GM12878 (cell line): ENCODE measurements at regions not wholly inside any gene's neighbourhood (a gene's known extent, or its start where the extent isn't known, plus 50 kb on each side); places are given as distances from the start of the nearest gene placed in this dataset.

Experiments used
- ATAC-seq: fragments of 200-7000 bp; cut with Tn5 transposase; 3 replicates; pipeline ENCODE4 v1.9.1; 2020; ENCODE audit warnings: mild to moderate bottlenecking, moderate library complexity
- BruUV-seq: library from RNA; stranded (reverse); fragments of 400-500 nt; replicated peaks from 2 replicates; lab custom pipeline; 2021; lab: Mats Ljungman, UMichigan
- CTCF ChIA-PET: fragments of 300-600 bp; sonication (Branson Sonifier 250); formaldehyde crosslinking; extraction: SDS; loops from one replicate; lab custom pipeline; 2021; ENCODE audit warnings: inconsistent platforms; lab: Yijun Ruan, JAX
- POLR2A ChIA-PET: fragments of 350-600 bp; formaldehyde crosslinking; extraction: SDS; loops from one replicate; lab custom pipeline; 2021; ENCODE audit warnings: inconsistent platforms; lab: Charles Lee
- RAD21 ChIA-PET: fragments of 300-600 bp; sonication (Branson Sonifier 250); formaldehyde crosslinking; loops from one replicate; lab custom pipeline; 2023; ENCODE audit warnings: antibody characterized with exemption; ENCODE audit not compliant: unreplicated experiment; lab: Charles Lee
- SMC1A ChIA-PET: fragments of 300-600 bp; sonication (Branson Sonifier 250); formaldehyde crosslinking; loops from one replicate; lab custom pipeline; 2023; ENCODE audit not compliant: unreplicated experiment, uncharacterized antibody; lab: Charles Lee
- DNase-seq: peaks from one replicate; pipeline ENCODE4 v3.0.0-alpha.2; 2011; ENCODE audit warnings: low read depth, low spot score
- FAIRE-seq: peaks from 3 replicates; lab custom pipeline; 2011; peaks lifted over from hg19 to GRCh38; lab: Jason Lieb, UNC
- H2AFZ ChIP-seq: 2 replicates; pipeline ENCODE4 v1.6.0; 2011; ENCODE audit warnings: low read depth, low read length, control low read depth; ENCODE audit not compliant: control insufficient read depth
- H3K27ac ChIP-seq: 2 replicates; pipeline ENCODE4 v1.5.1; 2011; ENCODE audit warnings: control low read depth; ENCODE audit not compliant: control insufficient read depth, insufficient read depth
- H3K27me3 ChIP-seq, 2 experiments: replicated peaks in 1 of 2; 2 replicates each; pipeline versions ENCODE4 v1.6.0 to v1.6.1; 2011; ENCODE audit warnings: low read length in 1 of 2; ENCODE audit not compliant: control insufficient read depth in 2 of 2, insufficient read depth in 2 of 2
- H3K36me3 ChIP-seq, 2 experiments: 2 replicates each; pipeline ENCODE4 v1.5.1; 2011; ENCODE audit warnings: low read length in 1 of 2; ENCODE audit not compliant: control insufficient read depth in 2 of 2, insufficient read depth in 2 of 2
- H3K4me1 ChIP-seq: 2 replicates; pipeline ENCODE4 v1.6.1; 2011; ENCODE audit warnings: mild to moderate bottlenecking, low read length, moderate library complexity, mixed read lengths; ENCODE audit not compliant: control insufficient read depth, insufficient read depth
- H3K4me2 ChIP-seq: 2 replicates; pipeline ENCODE4 v1.6.0; 2011; ENCODE audit warnings: control low read depth; ENCODE audit not compliant: control insufficient read depth, insufficient read depth
- H3K4me3 ChIP-seq: fragments of 200-600 bp; sonication (generic); 2 replicates; pipeline ENCODE4 v1.5.1; 2016
- H3K79me2 ChIP-seq: 2 replicates; pipeline ENCODE4 v1.6.0; 2011; ENCODE audit warnings: low read length; ENCODE audit not compliant: control insufficient read depth, insufficient read depth
- H3K9ac ChIP-seq: 2 replicates; pipeline ENCODE4 v1.8.0; 2011; ENCODE audit warnings: low read length, control low read depth, mixed read lengths; ENCODE audit not compliant: control insufficient read depth, insufficient read depth
- H3K9me3 ChIP-seq: replicated peaks from 3 replicates; pipeline ENCODE4 v1.5.1; 2011; ENCODE audit warnings: mild to moderate bottlenecking, low read length; ENCODE audit not compliant: control insufficient read depth, insufficient read depth
- H4K20me1 ChIP-seq: 2 replicates; pipeline ENCODE4 v1.6.0; 2011; ENCODE audit not compliant: control insufficient read depth, insufficient read depth
- CREB1 ChIP-seq: IDR thresholded peaks from 2 replicates; pipeline ENCODE4 v1.6.1; 2012; ENCODE audit warnings: low read depth, mild to moderate bottlenecking, inconsistent platforms
- FOXK2 ChIP-seq: fragments of 450-650 bp; IDR thresholded peaks from 2 replicates; pipeline ENCODE4 v1.6.1; 2017; ENCODE audit warnings: mild to moderate bottlenecking, moderate library complexity
- MAX ChIP-seq: IDR thresholded peaks from 2 replicates; pipeline ENCODE4 v1.6.1; 2012; ENCODE audit warnings: low read depth, low read length, improper control_type of control experiment
- NR2C1 ChIP-seq: fragments of 450-650 bp; IDR thresholded peaks from 2 replicates; pipeline ENCODE4 v1.6.1; 2017; ENCODE audit warnings: antibody characterized with exemption, mild to moderate bottlenecking, moderate library complexity
- POLR2AphosphoS2 ChIP-seq: IDR thresholded peaks from 2 replicates; pipeline ENCODE4 v1.6.1; 2011; ENCODE audit warnings: low read depth, mild to moderate bottlenecking, low read length, improper control_type of control experiment, moderate library complexity
- RELA ChIP-seq: fragments of 450-650 bp; IDR thresholded peaks from 2 replicates; pipeline ENCODE4 v1.8.0; 2014; ENCODE audit warnings: borderline replicate concordance; ENCODE audit not compliant: partially characterized antibody
- RFX5 ChIP-seq: IDR thresholded peaks from 2 replicates; pipeline ENCODE4 v1.6.1; 2011; ENCODE audit warnings: low read depth, low read length, improper control_type of control experiment
- RUNX3 ChIP-seq: IDR thresholded peaks from 2 replicates; pipeline ENCODE4 v1.6.1; 2012; ENCODE audit warnings: low read length, inconsistent platforms
- SIN3A ChIP-seq: IDR thresholded peaks from 2 replicates; pipeline ENCODE4 v1.6.1; 2012; ENCODE audit warnings: low read depth, low read length, improper control_type of control experiment
- SP1 ChIP-seq: IDR thresholded peaks from one replicate; pipeline ENCODE4 v1.6.1; 2011; ENCODE audit warnings: low read depth, low read length
- WGBS: methylation state at CpG from one replicate; pipeline ENCODE4 v1.1.6; 2016; ENCODE audit warnings: low lambda C conversion rate; ENCODE audit not compliant: insufficient replicate concordance, insufficient coverage; ENCODE audit errors: missing lambda C conversion rate; 5-methylcytosine and 5-hydroxymethylcytosine counted together
- in situ Hi-C: fragments of 300-500 bp; cut with MboI; formaldehyde crosslinking; loops from 9 replicates; pipeline ENCODE4 v1.14.3; 2018; ENCODE audit warnings: mixed read lengths
- intact Hi-C: fragments of 100-400 bp; cut with micrococcal nuclease; formaldehyde crosslinking; loops from one replicate; pipeline ENCODE4 v1.14.2; 2022; ENCODE audit not compliant: unreplicated experiment
- TF ChIP-seq, protein P1 (sequence below): IDR thresholded peaks from 2 replicates; pipeline ENCODE4 v1.6.1; 2011; ENCODE audit warnings: low read depth, low read length, improper control_type of control experiment, borderline replicate concordance
- TF ChIP-seq, protein P2 (sequence below): IDR thresholded peaks from 2 replicates; pipeline ENCODE4 v1.6.1; 2012; ENCODE audit warnings: low read depth, low read length, improper control_type of control experiment
- TF ChIP-seq, protein P3 (sequence below): fragments of 450-650 bp; IDR thresholded peaks from 2 replicates; pipeline ENCODE4 v1.6.1; 2017; ENCODE audit warnings: antibody characterized with exemption, mild to moderate bottlenecking, moderate library complexity

DNA sequence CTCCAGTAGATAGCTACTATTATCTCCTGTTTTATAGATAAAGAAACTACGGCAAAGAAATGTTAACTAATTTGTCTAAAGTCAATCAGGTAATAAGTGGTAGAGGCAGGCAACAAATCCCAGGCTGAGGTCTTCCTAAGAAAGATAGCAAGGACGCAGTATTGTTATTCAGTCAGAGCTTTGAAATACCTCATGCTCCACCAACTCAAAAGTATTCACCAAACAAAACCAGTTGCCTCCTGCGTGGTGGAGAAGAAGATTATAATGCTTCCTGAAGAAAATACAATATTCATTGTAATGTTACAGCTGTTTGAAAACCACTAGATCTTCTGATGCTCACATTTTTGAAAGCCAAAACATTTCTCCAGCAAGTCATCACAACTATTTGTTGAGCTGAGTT lies 138.2 kb upstream of the CNTN4 start:
- Histone ChIP-seq H3K9me3 (no peaks in the 10 kb centered on the region), H2AFZ (no peak overlapping the region), H3K27me3 (no peaks in the 10 kb centered on the region), H3K4me3 (no peak overlapping the region), H3K9ac (no peak overlapping the region), H4K20me1 (no peaks in the 10 kb centered on the region), H3K27ac (no peak overlapping the region), H3K79me2 (no peaks in the 10 kb centered on the region), H3K36me3 (no peaks in the 10 kb centered on the region), H3K4me2 (no peak overlapping the region), H3K4me1 (no peaks in the 10 kb centered on the region)
- FAIRE-seq (no peak), DNase-seq (no peak), ATAC-seq (no peak)
- SMC1A ChIA-PET: interaction anchor here (1.0 kb wide), 1 partner anchor 13 kb away, joined by 3 read pairs; no protein-coding TSS in a partner anchor
- intact Hi-C loops: no loop called here
- WGBS: 22% methylated on average over 3 of the region's 3 CpGs
- RAD21 ChIA-PET: no interaction called here
- POLR2A ChIA-PET: no interaction called here
- BruUV-seq: no TSS peak
- no peak for TF ChIP-seq MAX
- TF ChIP-seq SIN3A: no peak
- TF ChIP-seq, protein P1, sequence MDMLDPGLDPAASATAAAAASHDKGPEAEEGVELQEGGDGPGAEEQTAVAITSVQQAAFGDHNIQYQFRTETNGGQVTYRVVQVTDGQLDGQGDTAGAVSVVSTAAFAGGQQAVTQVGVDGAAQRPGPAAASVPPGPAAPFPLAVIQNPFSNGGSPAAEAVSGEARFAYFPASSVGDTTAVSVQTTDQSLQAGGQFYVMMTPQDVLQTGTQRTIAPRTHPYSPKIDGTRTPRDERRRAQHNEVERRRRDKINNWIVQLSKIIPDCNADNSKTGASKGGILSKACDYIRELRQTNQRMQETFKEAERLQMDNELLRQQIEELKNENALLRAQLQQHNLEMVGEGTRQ: no peak
- CTCF ChIA-PET: interaction anchor here (0.6 kb wide), 1 partner anchor 13 kb away, joined by 4 read pairs; no protein-coding TSS in a partner anchor
- in situ Hi-C loops: no loop called here

GRCh38 chr3:1962396-1963088 lies 136.1 kb upstream of the CNTN4 start:
- Histone ChIP-seq H3K9ac (no peak overlapping the region), H3K9me3 (no peaks in the 10 kb centered on the region), H3K4me1 (no peaks in the 10 kb centered on the region), H3K36me3 (no peaks in the 10 kb centered on the region), H3K4me2 (no peak overlapping the region), H4K20me1 (no peaks in the 10 kb centered on the region), H3K27me3 (no peaks in the 10 kb centered on the region), H3K27ac (no peak overlapping the region), H3K79me2 (no peaks in the 10 kb centered on the region), H3K4me3 (no peak overlapping the region), H2AFZ (no peak overlapping the region)
- ChIA-PET POLR2A (no interaction called here), CTCF (interaction anchor here (0.7 kb wide), 1 partner anchor 9 kb away, joined by 3 read pairs; no protein-coding TSS in a partner anchor), RAD21 (no interaction called here), SMC1A (interaction anchor here (0.6 to 0.7 kb wide), 2 partner anchors 176 to 181 kb away, joined by 3 read pairs; no protein-coding TSS in a partner anchor)
- FAIRE-seq (no peak), DNase-seq (no peak), ATAC-seq (no peak)
- intact Hi-C loops (no loop called here), in situ Hi-C loops (no loop called here)
- 33% methylated on average over 8 of the region's 8 CpGs for whole genome bisulfite sequencing
- BruUV-seq: no TSS peak
- TF ChIP-seq FOXK2: no peak
- TF ChIP-seq RUNX3: no peak
- TF ChIP-seq RELA: no peak
- TF ChIP-seq NR2C1: no peak
- no peak for TF ChIP-seq SP1
- TF ChIP-seq, protein P2, sequence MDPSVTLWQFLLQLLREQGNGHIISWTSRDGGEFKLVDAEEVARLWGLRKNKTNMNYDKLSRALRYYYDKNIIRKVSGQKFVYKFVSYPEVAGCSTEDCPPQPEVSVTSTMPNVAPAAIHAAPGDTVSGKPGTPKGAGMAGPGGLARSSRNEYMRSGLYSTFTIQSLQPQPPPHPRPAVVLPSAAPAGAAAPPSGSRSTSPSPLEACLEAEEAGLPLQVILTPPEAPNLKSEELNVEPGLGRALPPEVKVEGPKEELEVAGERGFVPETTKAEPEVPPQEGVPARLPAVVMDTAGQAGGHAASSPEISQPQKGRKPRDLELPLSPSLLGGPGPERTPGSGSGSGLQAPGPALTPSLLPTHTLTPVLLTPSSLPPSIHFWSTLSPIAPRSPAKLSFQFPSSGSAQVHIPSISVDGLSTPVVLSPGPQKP: no peak
- no peak for TF ChIP-seq RFX5
- TF ChIP-seq, protein P3, sequence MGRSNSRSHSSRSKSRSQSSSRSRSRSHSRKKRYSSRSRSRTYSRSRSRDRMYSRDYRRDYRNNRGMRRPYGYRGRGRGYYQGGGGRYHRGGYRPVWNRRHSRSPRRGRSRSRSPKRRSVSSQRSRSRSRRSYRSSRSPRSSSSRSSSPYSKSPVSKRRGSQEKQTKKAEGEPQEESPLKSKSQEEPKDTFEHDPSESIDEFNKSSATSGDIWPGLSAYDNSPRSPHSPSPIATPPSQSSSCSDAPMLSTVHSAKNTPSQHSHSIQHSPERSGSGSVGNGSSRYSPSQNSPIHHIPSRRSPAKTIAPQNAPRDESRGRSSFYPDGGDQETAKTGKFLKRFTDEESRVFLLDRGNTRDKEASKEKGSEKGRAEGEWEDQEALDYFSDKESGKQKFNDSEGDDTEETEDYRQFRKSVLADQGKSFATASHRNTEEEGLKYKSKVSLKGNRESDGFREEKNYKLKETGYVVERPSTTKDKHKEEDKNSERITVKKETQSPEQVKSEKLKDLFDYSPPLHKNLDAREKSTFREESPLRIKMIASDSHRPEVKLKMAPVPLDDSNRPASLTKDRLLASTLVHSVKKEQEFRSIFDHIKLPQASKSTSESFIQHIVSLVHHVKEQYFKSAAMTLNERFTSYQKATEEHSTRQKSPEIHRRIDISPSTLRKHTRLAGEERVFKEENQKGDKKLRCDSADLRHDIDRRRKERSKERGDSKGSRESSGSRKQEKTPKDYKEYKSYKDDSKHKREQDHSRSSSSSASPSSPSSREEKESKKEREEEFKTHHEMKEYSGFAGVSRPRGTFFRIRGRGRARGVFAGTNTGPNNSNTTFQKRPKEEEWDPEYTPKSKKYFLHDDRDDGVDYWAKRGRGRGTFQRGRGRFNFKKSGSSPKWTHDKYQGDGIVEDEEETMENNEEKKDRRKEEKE: no peak
- TF ChIP-seq POLR2AphosphoS2: no peak
- no peak for TF ChIP-seq CREB1
